ENCODE measurements at regions not wholly inside any gene's neighbourhood (a gene's known extent, or its start where the extent isn't known, plus 50 kb on each side); places are given as distances from the start of the nearest gene placed in this dataset.

DNA sequence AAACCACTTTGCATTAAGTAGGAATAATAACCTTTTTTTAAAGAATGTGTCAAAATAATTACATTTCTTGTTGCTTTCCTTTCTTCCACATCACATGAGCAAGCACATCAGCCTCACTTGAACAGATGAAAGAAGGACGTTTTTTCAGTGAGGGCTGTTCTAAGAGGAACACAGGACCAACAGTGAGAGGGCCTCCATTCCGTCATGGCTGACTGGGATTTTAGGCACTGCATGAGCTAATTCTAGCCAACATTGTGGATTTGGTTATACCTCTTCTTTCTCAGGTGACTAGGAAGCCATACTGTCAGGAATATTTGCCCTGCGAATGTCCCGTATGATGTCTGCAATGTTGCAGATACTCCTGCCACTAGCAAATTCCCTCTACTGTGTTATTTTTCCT lies 87.6 kb downstream of the LINC00237 start:
- no peak for DNase-seq (ENCODE audit: low read depth in 1 of 2, low spot score in 1 of 2)
- in situ Hi-C loops (cut with HindIII; ENCODE audit: low pct_unique_long_range_greater_than_20kb, low sequenced_read_pairs) = no loop called here
- TF ChIP-seq JUND (IDR thresholded peaks at IDR 0.05; ENCODE audit: low read depth) = no peak

DNA sequence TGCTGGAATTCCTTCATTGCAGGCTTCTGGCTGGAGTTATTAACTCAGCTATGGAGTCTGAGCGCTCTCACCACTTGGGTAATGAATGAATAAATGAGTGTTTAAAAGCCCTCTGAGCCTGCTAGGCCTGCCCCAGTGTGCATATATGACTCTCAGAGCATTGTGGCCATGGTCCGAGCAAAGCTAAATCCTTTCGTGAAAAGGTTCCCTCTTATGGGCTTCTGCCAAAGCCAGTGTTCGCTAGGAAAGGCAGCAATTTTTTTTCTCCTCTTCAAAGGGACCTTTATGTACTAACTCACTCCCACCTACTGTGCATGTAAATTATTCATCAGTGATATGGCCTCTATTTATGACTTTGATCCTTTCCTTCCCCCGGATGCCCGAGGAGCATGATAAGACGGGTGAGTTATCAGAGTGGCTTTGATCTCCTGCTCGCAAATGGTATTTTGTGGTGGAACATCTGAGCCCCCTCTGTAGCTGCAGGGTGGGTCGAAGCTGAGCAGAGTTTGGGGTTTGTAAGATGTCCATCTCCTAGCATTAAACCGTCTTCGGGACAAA lies 88.6 kb downstream of the LINC00237 start:
- no peak for TF ChIP-seq JUND (IDR thresholded peaks at IDR 0.05; ENCODE audit: low read depth)
- DNase-seq (ENCODE audit: low read depth in 1 of 2, low spot score in 1 of 2) = no peak
- in situ Hi-C loops (cut with HindIII; ENCODE audit: low pct_unique_long_range_greater_than_20kb, low sequenced_read_pairs) = no loop called here

DNA sequence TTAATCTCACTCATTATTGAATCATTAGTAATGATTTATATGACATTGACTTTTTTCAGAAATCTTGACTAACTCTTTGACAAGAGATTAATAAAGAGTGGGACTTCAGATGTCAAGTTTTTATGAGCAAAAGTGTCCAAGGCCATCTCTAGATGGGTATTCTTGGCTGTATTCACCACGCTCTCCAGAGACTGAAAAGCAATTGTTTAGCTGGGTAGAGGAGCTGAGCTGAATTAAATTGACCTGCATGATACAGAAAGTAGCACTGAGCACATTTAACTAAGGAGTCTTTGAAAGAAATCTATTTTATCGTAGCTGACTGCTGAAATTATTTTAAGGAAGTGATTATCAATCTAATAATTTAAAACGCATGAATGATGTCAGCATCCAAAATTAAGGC lies 89.4 kb downstream of the LINC00237 start:
- TF ChIP-seq JUND (IDR thresholded peaks at IDR 0.05; ENCODE audit: low read depth) = no peak
- in situ Hi-C loops (cut with HindIII; ENCODE audit: low pct_unique_long_range_greater_than_20kb, low sequenced_read_pairs) = no loop called here
- no peak for DNase-seq (ENCODE audit: low read depth in 1 of 2, low spot score in 1 of 2)

DNA sequence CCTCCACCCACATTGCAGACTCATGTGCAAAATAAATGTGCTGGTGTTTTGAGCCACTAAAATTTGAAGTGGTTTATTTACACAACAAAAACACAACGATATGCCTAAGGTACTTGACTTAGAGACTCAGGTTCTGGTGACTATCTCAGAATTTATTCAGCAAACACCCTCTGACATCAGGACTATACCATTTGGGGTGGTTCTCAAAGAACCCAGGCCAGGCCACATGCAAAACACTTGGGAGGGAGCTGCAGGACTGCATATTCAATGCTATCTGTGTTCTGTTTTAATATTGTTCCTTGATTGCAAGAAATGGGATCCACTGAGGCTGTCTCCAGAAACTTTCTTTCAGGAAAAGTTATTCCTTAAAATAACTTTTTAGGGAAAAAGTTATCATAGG lies 91.6 kb downstream of the LINC00237 start:
- in situ Hi-C loops (cut with HindIII; ENCODE audit: low pct_unique_long_range_greater_than_20kb, low sequenced_read_pairs) = no loop called here
- DNase-seq (ENCODE audit: low read depth in 1 of 2, low spot score in 1 of 2) = no peak
- no peak for TF ChIP-seq JUND (IDR thresholded peaks at IDR 0.05; ENCODE audit: low read depth)

DNA sequence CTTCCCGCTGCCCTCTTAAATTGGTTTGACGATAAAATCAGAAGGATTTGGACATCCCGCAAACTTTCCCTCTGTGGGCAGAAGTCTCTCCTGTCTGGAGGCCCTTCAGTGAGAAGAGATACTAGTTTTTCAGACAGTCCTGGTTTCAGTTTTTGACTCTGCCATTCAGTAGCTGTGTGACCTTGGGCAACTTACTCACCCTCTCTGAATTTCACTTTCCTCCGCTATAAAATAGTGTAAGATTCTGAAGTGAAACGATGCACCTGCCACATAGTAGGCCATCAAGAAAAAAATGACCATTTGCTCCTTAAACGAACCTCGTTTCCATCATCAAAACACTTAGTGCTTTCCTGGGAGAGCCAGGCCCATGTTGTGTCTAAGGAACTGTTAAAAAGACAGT lies 97.2 kb downstream of the LINC00237 start:
- in situ Hi-C loops (cut with HindIII; ENCODE audit: low pct_unique_long_range_greater_than_20kb, low sequenced_read_pairs) = no loop called here
- TF ChIP-seq JUND (IDR thresholded peaks at IDR 0.05; ENCODE audit: low read depth) = no peak
- no peak for DNase-seq (ENCODE audit: low read depth in 1 of 2, low spot score in 1 of 2)

DNA sequence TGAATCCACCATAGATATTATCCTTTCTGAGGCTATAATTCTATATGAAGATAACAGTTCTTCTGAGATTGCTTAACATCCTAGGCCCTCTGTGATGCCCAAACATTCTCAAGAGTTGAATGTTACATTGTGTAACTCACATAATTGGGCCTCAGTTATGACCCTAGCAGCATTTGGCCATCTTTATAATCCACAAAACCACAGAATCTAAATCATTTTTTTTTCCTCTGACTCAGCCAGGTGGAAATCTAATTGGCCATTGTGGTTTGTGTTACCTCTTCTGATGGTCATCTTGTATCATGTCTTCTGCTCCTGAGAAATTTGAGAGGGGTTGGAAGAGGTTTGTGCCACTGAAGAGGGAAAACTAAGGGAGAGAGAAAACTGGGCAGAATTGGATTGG lies 99.5 kb downstream of the LINC00237 start:
- no peak for TF ChIP-seq JUND (IDR thresholded peaks at IDR 0.05; ENCODE audit: low read depth)
- no peak for DNase-seq (ENCODE audit: low read depth in 1 of 2, low spot score in 1 of 2)
- in situ Hi-C loops (cut with HindIII; ENCODE audit: low pct_unique_long_range_greater_than_20kb, low sequenced_read_pairs) = no loop called here

DNA sequence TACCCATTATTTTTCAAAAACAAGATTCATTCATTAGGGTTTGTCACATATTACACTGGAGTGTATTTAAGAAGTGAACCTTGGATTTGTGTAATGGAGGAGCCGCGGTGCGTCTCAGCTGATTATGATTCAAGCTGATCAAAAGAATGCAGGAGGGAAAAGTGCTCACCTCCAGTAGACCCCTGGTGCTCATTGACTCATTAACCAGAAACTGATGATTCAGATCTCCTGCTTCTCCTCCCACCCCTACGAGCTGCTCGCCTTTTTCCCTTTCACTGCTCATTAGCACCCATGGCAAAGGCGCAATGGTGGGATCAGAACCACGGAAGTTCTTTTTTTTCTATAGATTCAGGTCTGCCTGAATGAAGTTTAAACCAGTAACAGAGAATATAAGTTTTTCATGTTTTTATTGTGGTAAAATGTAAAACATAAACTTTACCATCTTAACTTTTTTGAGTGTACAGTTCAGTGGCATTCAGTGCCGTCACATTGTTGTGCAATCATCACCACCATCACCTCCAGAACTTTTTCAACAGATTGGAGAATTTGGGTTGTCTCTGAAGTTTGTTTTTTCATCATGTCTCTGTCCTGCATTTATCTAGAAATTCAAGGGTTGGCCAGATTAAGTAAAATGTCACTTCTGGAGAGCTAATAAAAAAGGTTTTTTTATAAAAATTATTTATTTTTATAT lies 101.6 kb downstream of the LINC00237 start:
- TF ChIP-seq JUND (IDR thresholded peaks at IDR 0.05; ENCODE audit: low read depth) = no peak
- no peak for DNase-seq (ENCODE audit: low read depth in 1 of 2, low spot score in 1 of 2)
- in situ Hi-C loops (cut with HindIII; ENCODE audit: low pct_unique_long_range_greater_than_20kb, low sequenced_read_pairs) = no loop called here

DNA sequence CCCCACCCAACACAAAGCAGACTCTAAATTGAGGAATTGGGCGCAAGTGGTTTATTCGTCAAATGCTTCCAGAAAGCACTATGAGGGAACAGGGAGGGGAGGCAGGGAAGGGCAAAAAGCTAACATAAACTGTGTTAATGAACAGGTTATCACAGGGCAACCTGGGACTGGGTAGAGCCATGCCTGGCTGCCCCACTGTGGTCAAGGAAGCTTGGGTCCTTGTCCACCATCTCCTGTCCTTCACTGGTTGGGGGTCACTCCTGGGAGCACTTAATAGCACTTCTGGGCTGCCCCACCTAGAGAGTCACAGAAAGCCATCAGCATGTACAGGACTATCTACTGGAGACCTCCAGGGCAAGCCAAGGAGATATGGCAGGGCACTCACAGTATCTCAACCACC lies 102.3 kb downstream of the LINC00237 start:
- no peak for TF ChIP-seq JUND (IDR thresholded peaks at IDR 0.05; ENCODE audit: low read depth)
- in situ Hi-C loops (cut with HindIII; ENCODE audit: low pct_unique_long_range_greater_than_20kb, low sequenced_read_pairs) = no loop called here
- DNase-seq (ENCODE audit: low read depth in 1 of 2, low spot score in 1 of 2) = no peak

DNA sequence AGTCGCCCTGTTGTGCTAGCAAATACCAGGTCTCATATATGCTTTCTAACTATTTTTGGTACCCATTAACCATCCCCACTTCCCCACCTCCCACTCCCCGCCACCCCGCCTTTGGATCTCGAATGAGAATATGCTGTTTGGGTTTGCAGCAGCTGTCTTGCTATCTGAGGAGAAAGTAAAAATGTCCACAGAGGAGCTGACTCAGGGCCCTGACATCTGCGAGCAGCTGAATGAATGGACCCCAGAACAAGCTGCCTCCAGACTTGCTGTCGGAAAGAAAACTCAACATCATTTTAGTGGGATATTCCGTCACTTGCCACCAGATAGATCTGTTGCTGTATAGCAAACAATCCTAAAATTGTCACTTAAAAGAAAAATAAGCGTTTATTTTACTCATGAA lies 103.7 kb downstream of the LINC00237 start:
- TF ChIP-seq JUND (IDR thresholded peaks at IDR 0.05; ENCODE audit: low read depth) = no peak
- no peak for DNase-seq (ENCODE audit: low read depth in 1 of 2, low spot score in 1 of 2)
- in situ Hi-C loops (cut with HindIII; ENCODE audit: low pct_unique_long_range_greater_than_20kb, low sequenced_read_pairs) = no loop called here

DNA sequence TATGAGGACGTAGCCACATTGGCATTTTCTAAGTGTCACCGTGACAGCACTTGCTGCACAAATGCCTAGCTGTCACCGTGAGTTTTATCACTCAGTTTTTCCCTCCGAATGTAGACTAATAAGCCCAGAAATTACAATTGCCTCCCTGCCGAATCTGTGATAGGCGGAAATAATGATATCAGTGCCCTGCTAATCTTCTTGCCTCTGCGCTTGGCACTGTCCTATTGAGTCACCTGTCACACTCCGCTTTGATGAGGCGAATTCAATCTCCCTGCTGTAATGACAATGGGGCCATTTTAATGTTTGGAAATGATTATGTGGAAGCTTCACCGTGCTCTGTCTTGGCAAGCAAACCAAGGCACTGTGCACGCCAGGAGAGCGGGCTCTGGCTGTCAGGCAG lies 112.8 kb downstream of the LINC00237 start:
- in situ Hi-C loops (cut with HindIII; ENCODE audit: low pct_unique_long_range_greater_than_20kb, low sequenced_read_pairs) = no loop called here
- no peak for TF ChIP-seq JUND (IDR thresholded peaks at IDR 0.05; ENCODE audit: low read depth)
- DNase-seq (ENCODE audit: low read depth in 1 of 2, low spot score in 1 of 2) = no peak

DNA sequence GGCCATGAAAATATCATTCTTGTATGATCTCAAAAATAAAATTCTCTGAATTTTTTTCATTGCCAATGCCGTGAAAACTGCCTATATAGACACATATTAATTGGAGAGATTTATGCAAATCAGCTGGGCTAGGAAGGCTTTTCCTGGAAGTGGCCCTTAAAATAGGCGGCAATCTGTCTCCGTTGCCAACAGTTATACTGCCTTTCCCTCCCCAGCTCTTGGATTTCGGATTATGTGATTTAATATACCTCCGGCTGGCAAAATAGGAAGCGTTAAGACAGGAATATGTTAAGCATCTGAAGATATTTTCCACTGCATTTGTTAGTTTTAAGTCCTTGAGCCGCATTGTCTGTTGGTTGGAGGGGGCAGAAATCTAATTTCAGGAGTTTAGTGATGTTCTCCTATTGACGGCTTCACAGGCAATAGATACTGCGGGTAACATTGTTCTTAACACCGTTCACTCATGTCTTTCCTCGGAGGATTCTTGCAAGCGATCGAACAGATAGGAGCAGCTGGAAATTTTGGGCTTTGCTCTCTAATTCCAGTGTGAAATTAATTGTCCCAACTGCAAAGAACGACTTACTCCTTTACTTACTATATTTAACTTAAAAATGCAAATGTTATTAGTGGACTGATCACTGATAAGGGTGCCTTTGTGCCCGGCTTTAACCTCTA lies 113.3 kb downstream of the LINC00237 start:
- no peak for DNase-seq (ENCODE audit: low read depth in 1 of 2, low spot score in 1 of 2)
- no peak for TF ChIP-seq JUND (IDR thresholded peaks at IDR 0.05; ENCODE audit: low read depth)
- in situ Hi-C loops (cut with HindIII; ENCODE audit: low pct_unique_long_range_greater_than_20kb, low sequenced_read_pairs) = no loop called here

DNA sequence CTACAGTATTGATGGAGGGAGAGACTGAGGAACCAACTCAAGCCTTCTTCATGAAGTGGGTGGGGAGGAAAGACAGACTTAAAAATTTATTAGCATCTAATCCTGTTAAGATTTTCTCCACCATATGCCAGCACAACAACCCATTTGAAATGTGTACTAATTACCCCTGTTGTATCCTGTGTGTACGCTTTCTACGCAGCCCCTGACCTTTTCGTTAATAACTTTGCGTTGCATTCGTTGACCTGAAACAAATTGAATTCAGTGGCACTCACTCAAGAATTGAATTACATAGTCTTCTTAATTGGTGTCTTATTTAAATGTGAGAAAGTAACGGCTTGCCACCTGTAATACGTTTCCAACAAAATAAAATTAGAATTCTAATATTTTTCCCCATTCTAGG lies 113.9 kb downstream of the LINC00237 start:
- in situ Hi-C loops (cut with HindIII; ENCODE audit: low pct_unique_long_range_greater_than_20kb, low sequenced_read_pairs) = no loop called here
- no peak for DNase-seq (ENCODE audit: low read depth in 1 of 2, low spot score in 1 of 2)
- TF ChIP-seq JUND (IDR thresholded peaks at IDR 0.05; ENCODE audit: low read depth) = no peak

DNA sequence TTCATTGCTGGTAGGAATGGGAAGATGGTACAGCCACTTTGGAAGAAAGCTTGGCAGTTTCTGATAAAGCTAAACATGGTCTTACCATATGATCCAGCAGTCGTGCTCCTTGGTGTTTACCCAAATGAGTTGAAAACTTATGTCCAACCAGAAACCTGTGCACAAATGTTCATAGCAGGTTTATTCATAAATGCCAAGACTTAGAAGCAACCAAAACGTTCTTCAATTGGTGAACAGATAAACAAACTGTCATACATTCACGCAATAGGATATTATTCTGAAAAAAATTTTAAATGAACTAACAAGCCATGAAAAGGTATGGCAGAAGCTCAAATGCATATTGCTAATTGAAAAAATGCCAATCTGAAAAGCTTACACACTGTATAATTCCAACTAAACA lies 117.1 kb downstream of the LINC00237 start:
- in situ Hi-C loops (cut with HindIII; ENCODE audit: low pct_unique_long_range_greater_than_20kb, low sequenced_read_pairs) = no loop called here
- no peak for DNase-seq (ENCODE audit: low read depth in 1 of 2, low spot score in 1 of 2)
- TF ChIP-seq JUND (IDR thresholded peaks at IDR 0.05; ENCODE audit: low read depth) = no peak

Measured in T47D (cell line).